ENCODE measurements at regions not wholly inside any gene's neighbourhood (a gene's known extent, or its start where the extent isn't known, plus 50 kb on each side); places are given as distances from the start of the nearest gene placed in this dataset.
A peak's percentile ranks its signal among the peaks of the same experiment; 100 is the strongest.
"Not testable (repeated sequence)": the region's sequence is repeated elsewhere in the genome, so short reads cannot be mapped to it uniquely, and the experiment has no call there.

- no peak for DNase-seq
These were observed 71.9 kb upstream of the IPO5 start for GRCh38 chr13:97881556-97881955.

- no peak for DNase-seq
These were observed 70.1 kb upstream of the IPO5 start for GRCh38 chr13:97883396-97883795.

- no peak for DNase-seq
These were observed 68.6 kb upstream of the IPO5 start for GRCh38 chr13:97884707-97885468.

GRCh38 chr13:97885641-97886040 lies 67.8 kb upstream of the IPO5 start:
- no peak for DNase-seq

GRCh38 chr13:97889803-97890202 lies 63.7 kb upstream of the IPO5 start:
- peak; percentile 55 for DNase-seq

GRCh38 chr13:97890573-97890972 lies 62.9 kb upstream of the IPO5 start:
- DNase-seq, result no peak

GRCh38 chr13:97891964-97892363 lies 61.5 kb upstream of the IPO5 start:
- not testable (repeated sequence) for DNase-seq

- no peak for DNase-seq
These were observed 60.8 kb upstream of the IPO5 start for GRCh38 chr13:97892717-97893116.

- no peak for DNase-seq
These were observed 58.1 kb upstream of the IPO5 start for GRCh38 chr13:97895383-97895782.

- no peak for DNase-seq
These were observed 57.0 kb upstream of the IPO5 start for GRCh38 chr13:97896446-97896845.

GRCh38 chr13:97901716-97902115 lies 51.8 kb upstream of the IPO5 start:
- no peak for DNase-seq
